ENCODE measurements at regions not wholly inside any gene's neighbourhood (a gene's known extent, or its start where the extent isn't known, plus 50 kb on each side); places are given as distances from the start of the nearest gene placed in this dataset.

GRCh38 chr5:120153551-120153950 is 310.5 kb upstream of the PRR16 start:
- H3K4me1 ChIP-seq, result peaks cover 0 to 10% (median 3%) of the 10 kb centered on the region in 4 donors
- H3K36me3 ChIP-seq, result no peaks in the 10 kb centered on the region
- DNase-seq, result no peak
- no peaks in the 10 kb centered on the region for H3K27me3 ChIP-seq
- H3K27ac ChIP-seq, result no peak overlapping the region
- no peak overlapping the region for H3K4me3 ChIP-seq
- H3K9me3 ChIP-seq, result no peaks in the 10 kb centered on the region
- 62% methylated on average over 2 of the region's 2 CpGs for WGBS (ENCODE audit: insufficient coverage, low coverage, low lambda C conversion rate, missing lambda C conversion rate)
- ATAC-seq, result no peak
- no peak for TF ChIP-seq CTCF (IDR thresholded peaks at IDR 0.05)
- TF ChIP-seq POLR2A (IDR thresholded peaks at IDR 0.05), result no peak
- intact Hi-C loops (cut with DNase I), result no loop called here

- Histone ChIP-seq H3K9me3 (no peaks in the 10 kb centered on the region), H3K4me3 (no peak overlapping the region), H3K4me1 (peaks cover 0 to 10% (median 3%) of the 10 kb centered on the region in 4 donors), H3K36me3 (no peaks in the 10 kb centered on the region), H3K27ac (no peak overlapping the region), H3K27me3 (no peaks in the 10 kb centered on the region)
- WGBS (ENCODE audit: insufficient coverage, low coverage, low lambda C conversion rate, missing lambda C conversion rate), result 20% methylated on average over 1 of the region's 1 CpG
- DNase-seq, result no peak
- ATAC-seq, result peak; percentile 78 to 99 (median 96)
- TF ChIP-seq POLR2A (IDR thresholded peaks at IDR 0.05) (no peak), CTCF (IDR thresholded peaks at IDR 0.05) (no peak)
- intact Hi-C loops (cut with DNase I), result no loop called here
These were observed 308.2 kb upstream of the PRR16 start for GRCh38 chr5:120155873-120156272.

- no peaks in the 10 kb centered on the region for H3K36me3 ChIP-seq
- intact Hi-C loops (cut with DNase I), result no loop called here
- WGBS (ENCODE audit: insufficient coverage, low coverage, low lambda C conversion rate, missing lambda C conversion rate), result 50% methylated on average over 1 of the region's 1 CpG
- TF ChIP-seq POLR2A (IDR thresholded peaks at IDR 0.05) (no peak), CTCF (IDR thresholded peaks at IDR 0.05) (no peak)
- DNase-seq (no peak), ATAC-seq (no peak)
- H3K9me3 ChIP-seq, result no peaks in the 10 kb centered on the region
- no peak overlapping the region for H3K4me3 ChIP-seq
- H3K27me3 ChIP-seq, result no peaks in the 10 kb centered on the region
- peaks cover 0 to 10% (median 3%) of the 10 kb centered on the region in 4 donors for H3K4me1 ChIP-seq
- H3K27ac ChIP-seq, result no peak overlapping the region
These were observed 305.9 kb upstream of the PRR16 start for GRCh38 chr5:120158211-120158610.

- WGBS (ENCODE audit: insufficient coverage, low coverage, low lambda C conversion rate, missing lambda C conversion rate), result 90% methylated on average over 3 of the region's 3 CpGs
- intact Hi-C loops (cut with DNase I), result no loop called here
These were observed 304.9 kb upstream of the PRR16 start for GRCh38 chr5:120159155-120159554.

More at GRCh38 chr5:120159155-120159554, 304.9 kb upstream of the PRR16 start:
- H3K27me3 ChIP-seq, result no peaks in the 10 kb centered on the region
- peaks cover 0 to 10% (median 3%) of the 10 kb centered on the region in 4 donors for H3K4me1 ChIP-seq
- no peaks in the 10 kb centered on the region for H3K9me3 ChIP-seq
- no peak overlapping the region for H3K4me3 ChIP-seq
- no peak overlapping the region for H3K27ac ChIP-seq
- ATAC-seq (no peak), DNase-seq (no peak)
- H3K36me3 ChIP-seq, result no peaks in the 10 kb centered on the region
- TF ChIP-seq CTCF (IDR thresholded peaks at IDR 0.05), result no peak
- TF ChIP-seq POLR2A (IDR thresholded peaks at IDR 0.05), result no peak

Measured in right lobe of liver (tissue), 6 donors.